NCI-H2227 treated with DMSO at 0.1 percent for 48 hours (cell line): ENCODE measurements at regions not wholly inside any gene's neighbourhood (a gene's known extent, or its start where the extent isn't known, plus 50 kb on each side); places are given as distances from the start of the nearest gene placed in this dataset.

Experiments used
- DNase-seq: peaks from one replicate; lab custom pipeline; 2025; lab: John Stamatoyannopoulos, UW

DNA sequence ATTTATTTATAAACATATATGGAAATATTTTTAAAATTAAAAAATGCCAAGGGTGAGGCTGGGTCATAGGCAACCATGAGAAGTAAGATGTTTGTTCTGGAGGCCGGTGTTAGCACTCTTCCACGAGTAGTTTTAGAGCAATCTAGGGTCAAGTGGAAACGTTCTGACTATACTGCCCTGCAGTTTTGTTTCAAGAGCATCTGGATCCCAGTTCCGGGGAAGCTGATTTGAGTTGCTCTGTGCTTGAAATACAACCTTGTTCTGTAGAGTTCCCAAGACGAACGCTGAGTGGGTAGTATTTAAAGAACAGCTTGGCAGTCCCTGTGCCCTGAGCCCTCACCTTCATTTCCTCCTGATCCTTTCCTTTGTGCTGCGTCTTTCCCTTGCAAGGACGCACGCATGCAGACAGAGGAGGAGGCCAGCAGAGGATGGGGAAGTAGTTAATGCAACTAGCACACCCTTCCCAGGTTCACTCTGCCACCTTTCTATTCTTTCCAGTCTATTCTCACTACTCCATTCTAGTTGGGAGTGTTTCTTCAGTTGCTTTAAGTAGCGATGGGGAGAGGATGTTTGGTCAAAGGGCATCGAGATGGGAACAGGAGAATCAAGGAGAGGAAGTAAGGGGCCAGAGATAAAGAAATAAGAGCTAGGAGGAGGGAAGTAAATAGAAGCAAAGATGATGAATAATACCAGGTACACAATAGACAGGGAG is 68.3 kb upstream of the ZSWIM6 start:
- peak; percentile 47 for DNase-seq

DNA sequence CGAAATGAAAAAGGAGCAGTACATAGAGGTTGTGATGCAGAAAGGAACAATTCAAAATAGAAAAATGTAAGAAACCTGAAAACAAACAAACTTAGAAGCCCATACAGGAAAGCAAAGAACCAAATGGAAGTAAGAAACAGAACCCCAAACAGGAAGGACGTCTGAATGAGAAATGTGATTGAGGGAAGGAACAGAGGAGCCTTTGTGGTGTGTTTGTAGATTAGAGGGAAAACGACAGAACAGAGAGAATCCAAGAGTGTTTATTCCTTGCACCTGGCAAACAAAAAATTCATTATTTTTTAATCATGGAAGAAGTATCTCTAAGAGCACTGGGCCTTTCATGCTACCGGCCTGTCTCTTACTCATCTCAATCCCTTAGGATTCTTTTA is 67.8 kb upstream of the ZSWIM6 start:
- DNase-seq = no peak

DNA sequence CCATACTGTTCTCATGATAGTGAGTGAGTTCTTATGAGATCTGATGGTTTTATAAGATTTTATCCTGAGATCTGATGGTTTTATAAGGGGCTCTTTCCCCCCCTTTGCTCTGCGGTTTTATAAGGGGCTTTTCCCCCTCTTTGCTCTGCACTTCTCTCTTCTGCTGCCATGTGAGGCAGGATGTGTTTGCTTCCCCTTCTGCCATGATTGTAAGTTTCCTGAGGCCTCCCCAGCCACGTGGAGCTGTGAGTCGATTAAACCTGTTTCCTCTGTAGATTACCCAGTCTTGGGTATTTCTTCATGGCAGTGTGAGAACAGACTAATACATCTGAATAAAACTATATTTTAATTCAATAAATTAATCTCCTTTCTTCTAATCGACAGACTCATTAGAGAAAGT is 64.9 kb upstream of the ZSWIM6 start:
- no peak for DNase-seq

DNA sequence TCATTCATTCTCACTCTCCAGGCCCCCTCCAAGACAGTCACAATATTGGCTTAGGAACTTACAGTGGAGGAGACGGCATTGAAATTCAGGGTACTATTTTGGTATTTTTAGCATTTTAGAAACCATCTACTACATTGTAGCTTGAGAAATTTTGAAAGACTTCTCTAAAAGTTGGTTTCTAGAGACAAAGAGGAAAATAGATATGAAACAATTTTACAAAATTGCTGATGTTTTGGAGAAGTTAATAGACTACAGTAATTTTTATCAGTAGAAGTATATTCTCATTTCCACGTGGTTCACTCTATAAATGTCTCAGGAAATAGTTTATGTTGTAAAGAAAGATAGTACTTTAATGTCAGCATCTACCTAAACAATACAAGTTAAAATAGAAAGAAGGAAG is 63.2 kb upstream of the ZSWIM6 start:
- no peak for DNase-seq

DNA sequence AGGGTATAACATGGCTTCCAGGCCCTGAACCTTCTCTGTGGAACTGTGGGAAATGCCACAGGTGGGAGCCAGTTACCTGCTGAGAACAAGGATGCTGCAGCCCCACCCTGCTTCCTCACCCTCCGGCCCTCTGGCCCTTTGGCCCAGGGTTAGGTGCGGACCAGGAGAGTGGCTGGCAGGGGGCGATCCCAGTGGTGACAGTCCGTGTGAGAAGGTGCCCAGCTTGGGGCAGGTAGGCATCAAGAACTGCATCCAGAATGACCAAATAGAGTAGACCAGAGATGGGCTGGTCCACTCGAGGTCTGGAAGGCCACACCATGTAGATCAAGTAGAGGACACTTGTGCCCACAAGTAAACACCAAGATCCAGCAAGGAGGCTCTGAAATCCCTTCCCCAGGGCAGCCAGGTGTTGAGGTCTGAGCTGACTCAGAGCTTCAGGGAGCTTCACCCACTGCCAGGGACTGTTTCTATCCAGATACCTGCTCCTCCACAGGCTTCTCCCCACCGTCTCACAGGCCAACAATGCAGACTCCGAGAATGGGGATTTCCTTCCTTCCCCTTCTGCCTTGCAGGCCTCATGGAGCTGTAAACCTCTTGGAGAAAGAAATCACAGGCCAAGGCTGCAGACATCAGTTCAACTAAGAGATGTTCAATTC is 61.4 kb upstream of the ZSWIM6 start:
- no peak for DNase-seq

DNA sequence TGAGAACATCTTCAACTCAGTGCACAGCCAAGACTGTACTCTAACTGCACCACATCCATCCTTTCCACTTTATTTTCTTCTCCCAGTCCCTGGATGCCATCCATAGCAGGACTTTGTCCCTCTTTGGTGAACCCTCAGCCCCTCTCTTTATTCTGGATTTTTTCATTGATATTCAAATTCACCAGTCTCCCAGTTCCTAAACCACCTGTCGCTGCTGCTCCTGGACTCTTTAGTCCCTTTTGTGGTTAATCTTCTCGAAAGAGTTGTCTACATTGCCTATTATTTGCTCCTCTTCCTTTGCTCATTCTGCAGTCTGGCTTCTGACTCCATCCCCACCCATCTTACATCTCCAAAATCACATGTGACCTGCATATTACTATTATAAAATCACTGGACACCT is 59.4 kb upstream of the ZSWIM6 start:
- DNase-seq = no peak

DNA sequence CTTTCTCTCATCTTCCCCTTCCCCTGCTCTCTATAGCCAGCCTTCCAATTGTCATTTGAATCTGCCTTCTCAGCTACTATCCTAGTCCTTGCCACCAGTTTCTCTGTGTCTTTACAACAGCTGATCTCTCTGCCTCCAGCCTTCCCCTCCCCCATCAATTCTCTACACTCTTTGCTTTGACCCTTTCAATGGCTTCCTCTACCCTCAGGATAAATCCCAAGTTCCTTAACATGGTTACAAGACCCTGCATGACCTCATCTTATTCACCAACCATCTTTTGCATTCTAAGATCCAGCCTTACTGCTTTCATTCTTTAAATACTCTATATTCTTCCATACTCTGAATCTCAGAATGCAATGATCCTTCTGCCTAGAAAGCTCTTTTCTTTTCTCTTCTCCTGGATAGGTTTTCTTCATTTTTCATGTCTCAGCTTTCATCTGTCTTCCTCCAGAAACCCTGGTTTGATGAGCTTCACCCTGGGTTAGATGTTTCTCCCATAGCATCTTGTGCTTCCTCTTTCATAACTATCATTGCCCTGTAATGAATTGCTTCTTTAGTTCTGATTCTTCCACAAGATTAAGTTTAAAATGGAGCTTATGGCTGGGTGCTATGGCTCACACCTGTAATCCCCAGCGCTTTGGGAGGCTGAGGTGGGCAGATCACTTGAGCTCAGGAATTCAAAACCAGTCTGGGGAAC is 58.6 kb upstream of the ZSWIM6 start:
- DNase-seq = no peak

- no peak for DNase-seq
Observed at GRCh38 chr5:61274511-61274911, 57.5 kb upstream of the ZSWIM6 start.

DNA sequence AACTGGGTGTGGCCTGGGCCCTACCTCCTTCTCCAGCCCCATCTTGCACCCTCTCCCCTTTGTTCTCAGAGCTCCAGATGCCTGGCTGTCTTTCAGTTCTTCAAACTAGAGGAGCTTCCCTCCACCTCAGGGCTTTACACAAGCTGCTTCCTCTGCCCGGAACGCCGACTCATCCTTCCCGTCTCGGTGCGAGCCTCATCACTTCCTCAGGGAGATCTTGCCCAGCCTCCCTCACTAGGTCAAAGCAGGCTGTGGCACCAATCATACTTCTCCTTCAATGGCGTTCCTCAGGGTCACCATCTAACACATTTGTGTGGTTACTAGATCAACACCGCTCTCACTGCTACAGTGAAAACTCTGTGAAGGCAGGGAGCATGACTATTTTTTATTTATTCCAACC is 56.2 kb upstream of the ZSWIM6 start:
- DNase-seq = no peak

DNA sequence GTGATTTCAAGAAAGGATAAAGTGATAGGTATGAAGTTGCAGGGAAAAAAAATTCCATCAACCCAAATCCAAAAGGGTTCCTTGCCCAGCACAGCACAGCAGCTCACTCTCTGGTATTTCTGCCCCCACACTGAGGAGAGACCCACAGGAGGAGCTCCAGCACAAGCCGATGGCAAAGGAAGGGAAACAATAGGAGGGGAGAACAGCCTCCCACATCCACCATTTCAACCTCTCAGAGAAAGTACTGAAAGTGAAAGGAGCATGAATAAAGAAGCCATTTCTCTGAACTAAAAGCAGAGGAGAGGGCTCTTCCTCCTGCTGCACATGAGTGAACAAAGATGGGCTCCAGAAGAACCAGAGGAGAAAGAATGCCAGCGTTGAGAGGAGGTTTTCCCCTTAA is 54.9 kb upstream of the ZSWIM6 start:
- DNase-seq = no peak

DNA sequence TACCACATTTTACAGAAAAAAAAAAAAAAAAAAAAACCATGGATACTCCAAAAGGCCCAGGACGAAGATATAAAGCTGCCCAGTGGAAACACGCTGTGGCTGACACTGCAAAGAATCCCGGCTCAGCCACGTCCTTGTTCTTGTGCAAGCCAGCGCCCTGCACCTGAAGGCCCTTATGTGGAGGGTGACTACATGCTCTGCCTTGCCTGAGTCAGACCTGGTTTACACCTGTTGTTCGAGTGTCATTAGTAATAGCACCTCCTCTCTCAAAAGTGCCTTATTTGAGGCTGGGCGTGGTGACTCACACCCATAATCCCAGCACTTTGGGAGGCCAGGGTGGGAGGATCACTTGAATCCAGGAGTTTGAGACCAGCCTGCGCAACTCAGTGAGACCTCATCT is 54.3 kb upstream of the ZSWIM6 start:
- no peak for DNase-seq

- no peak for DNase-seq
Observed at GRCh38 chr5:61279725-61280124, 52.3 kb upstream of the ZSWIM6 start.

DNA sequence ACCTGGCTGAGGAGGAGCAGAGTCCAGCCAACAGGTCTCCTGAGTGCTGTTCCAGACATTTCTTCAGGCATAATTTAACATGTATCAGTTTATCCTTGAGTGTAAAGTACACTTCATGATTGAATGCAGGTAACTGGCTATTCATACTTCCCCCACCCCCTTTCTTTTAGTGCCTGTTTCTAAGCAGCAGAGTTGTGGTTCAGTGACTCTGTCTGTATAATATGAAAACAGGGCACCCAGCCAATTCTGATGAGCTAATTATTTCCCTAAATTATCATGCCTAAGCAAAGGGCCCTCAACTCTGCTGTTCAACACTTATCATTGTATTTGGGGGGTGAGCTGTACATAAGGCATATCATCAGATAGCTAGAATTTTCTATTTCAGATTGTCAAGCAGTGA is 51.9 kb upstream of the ZSWIM6 start:
- DNase-seq = peak; percentile 7

DNA sequence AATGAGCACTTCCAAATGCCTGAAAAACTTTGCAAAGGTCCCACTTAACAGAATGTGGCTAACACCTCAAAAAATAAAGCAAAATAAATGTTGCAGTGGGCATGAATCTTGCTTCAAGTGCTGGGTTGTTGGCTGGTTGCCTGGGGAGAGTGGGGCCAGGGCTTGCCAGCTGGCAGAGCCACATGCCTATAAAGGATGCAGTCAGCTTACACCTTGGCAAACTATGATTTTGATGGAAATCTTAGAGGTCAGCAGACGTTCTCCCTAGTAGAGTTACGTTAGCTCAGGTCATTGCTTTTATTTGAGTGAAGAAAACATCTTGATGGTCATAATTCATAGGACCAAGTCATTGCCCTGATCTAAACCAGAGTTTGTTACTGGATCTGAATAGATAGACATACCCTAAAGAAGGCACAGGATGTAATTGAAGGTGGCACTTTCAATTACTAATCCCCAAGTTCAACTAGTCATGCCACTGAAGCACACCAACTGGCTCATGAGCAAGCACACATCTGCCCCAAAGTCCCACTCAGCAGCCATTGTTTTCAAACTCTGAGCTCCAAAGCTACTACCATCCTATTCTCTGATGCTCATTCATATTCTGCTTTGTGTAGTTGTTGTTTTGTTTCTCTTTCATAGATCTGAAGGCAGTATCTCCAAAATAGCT is 51.2 kb upstream of the ZSWIM6 start:
- no peak for DNase-seq

DNA sequence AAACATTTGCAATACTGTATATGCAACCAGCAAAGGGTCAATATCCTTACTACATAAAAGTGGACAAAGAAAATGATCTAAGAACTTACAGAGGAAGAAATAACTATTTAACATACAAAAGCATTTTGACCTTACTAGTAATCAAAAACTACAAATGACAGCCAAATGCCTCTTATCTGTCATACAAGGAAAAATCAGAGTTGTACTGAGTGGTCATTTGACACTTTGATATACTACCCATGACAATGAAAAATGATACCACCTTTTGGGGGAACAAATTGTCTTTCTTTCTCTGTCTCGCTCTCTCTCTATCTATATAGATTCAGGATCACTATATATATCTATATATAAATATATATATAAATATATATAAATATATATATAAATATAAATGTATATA is 50.4 kb upstream of the ZSWIM6 start:
- no peak for DNase-seq
